Kidney glomerular epithelial cell (primary cell): ENCODE measurements at regions not wholly inside any gene's neighbourhood (a gene's known extent, or its start where the extent isn't known, plus 50 kb on each side); places are given as distances from the start of the nearest gene placed in this dataset.
A peak's percentile ranks its signal among the peaks of the same experiment; 100 is the strongest.

Source experiments
- DNase-seq: peaks from one replicate; lab custom pipeline; 2025; lab: John Stamatoyannopoulos, UW

DNA sequence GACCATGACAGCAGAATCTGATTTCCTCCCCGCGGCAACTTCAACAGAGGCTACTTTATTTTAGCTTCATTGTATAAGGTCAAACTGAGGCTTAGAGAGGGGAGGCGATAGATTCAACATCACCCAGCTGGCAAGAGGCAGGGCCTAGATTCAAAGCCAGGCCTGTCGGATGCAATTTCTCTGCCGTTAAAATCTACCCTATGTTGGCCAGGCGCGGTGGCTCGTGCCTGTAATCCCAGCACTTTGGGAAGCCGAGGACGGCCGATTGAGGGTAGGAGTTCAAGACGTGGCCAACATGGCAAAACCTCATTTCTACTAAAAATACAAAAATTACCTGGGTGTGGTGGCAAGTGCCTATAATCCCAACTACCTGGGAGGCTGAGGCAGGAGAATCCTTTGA lies 182.2 kb downstream of the BCOR start:
- no peak for DNase-seq

DNA sequence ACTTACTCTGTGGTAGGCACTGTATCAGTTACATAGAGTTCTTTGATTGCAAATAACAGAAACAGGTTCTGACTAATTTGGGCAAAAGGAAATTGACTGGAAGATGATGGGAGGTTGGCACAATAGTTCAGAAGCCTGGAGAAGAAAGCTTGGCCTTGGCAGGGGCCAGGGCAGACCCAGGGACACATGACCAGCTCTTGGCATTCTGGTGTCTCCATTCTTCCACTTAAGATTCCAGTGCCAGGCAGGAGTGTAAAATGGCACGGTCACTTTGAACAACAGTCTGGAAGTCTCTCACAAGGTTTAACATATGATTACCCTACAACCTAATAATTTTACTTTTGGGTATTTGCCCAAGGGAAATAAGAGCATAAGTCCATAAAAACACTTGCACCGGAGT lies 175.9 kb downstream of the BCOR start:
- no peak for DNase-seq

DNA sequence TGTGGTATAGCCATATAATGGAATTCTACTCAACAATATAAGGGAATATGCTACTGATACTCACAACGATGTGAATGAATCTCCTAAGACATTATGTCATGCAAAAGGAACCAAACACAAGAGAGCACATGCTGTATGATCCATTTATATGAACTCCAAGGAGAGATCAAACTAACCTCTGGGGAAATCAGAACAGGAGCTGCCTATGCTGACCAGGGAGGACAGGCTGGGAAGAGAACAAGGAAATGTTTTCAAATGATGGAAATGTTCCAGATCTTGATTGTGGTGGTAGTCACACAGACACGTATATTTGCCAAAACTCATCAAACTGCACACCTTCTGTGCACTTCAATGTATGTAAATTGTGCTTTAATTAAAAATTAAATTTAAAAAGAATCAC lies 175.3 kb downstream of the BCOR start:
- DNase-seq: no peak

DNA sequence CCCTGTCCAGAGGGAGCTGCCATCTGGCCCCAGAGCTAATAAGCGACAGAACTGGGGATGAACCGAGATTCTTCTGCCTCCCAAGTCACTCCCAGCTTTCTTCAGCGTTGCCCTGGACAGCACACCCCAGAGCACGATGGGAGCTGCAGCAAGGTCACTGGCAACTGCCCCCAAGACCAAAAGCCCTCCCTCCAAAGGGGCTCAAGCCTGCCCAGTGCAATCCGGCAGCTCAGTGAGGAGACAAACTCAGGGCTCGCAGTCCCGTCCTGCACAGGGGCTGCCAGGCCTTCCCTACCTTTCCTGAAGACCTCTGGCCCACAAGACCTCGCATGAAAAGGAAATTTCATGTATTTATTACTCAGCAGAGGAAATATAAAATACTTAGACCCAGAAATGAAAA lies 174.8 kb downstream of the BCOR start:
- no peak for DNase-seq

DNA sequence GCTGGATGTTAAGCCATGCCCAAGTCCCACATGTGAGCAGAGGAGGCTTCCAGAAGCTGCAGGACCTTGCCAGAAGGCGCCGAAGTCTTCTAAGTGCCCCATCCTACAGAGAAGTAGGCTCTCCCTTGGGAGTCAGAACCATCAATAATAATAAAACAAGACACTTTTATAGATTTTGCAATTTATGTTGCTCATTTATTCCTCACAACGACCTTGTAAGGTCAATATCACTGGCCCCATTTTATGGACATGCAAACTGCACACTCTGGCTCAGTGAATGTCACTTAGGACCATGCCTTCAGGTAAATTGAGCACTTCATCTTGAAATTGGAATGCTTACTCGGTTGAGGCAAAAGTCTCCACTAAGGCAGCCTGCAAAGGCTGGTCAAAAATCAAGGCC lies 170.4 kb downstream of the BCOR start:
- DNase-seq: no peak

DNA sequence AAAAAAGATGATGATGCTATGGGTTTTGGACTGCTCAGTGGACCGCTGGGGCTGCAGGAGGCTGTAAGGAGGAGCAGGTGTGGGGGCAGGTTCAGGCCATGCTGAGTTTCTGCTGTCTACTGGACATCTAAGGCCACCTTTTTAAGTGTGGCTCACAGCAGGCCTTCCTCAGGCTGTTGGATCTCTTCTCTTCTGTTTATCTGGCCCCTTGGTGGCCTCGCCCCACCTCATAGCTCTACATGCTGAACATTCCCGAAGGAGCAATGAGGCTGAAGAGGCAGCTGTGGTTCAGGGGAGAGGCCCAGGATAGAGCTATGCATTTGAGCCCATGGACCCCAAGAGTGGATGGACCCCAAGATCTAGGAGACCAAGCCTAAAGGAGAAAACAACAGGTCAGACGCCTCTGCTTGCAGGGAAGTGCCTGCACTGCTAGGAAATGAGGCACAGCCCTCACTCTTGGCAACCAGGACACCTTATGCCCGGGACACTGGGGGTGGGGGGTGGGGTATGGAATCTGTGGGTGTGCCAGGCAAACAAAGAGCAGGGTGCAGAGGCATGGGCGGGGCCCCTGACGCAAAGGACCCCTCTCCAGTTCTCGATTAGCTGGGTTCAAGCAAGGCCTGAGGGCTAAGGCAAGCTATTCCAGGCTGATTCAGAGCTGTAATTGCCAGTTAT lies 168.9 kb downstream of the BCOR start:
- DNase-seq: no peak

DNA sequence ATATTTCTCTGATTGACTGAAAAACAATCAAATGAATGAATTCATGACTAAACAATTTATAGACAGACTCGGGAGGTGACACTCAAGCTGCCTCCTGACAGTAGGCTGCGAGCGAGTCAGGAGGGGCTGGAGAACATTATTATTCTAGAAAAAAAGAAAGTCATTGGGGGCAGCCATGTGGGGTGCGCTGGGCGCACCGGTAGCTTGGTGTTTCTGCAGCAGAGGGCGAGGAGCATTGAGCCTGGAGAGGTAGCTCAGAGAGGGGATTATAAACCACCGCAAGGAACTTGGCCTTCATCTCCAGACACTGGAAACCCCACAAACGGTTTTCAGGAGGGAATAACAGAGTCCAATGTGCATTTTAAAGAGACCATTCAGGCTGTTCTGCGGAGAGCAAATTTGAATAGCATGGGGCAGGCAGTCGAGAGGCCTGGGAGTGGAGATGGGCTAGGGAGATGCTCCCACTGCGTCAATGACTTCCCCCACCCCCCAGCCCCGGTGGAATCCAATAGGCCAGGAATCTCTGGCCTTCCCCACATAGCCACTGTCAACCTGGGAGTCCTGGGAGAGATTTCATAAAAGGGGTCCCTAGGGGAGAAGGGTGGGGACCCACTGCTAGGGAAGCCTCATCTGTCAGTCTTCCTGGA lies 168.3 kb downstream of the BCOR start:
- DNase-seq: no peak

DNA sequence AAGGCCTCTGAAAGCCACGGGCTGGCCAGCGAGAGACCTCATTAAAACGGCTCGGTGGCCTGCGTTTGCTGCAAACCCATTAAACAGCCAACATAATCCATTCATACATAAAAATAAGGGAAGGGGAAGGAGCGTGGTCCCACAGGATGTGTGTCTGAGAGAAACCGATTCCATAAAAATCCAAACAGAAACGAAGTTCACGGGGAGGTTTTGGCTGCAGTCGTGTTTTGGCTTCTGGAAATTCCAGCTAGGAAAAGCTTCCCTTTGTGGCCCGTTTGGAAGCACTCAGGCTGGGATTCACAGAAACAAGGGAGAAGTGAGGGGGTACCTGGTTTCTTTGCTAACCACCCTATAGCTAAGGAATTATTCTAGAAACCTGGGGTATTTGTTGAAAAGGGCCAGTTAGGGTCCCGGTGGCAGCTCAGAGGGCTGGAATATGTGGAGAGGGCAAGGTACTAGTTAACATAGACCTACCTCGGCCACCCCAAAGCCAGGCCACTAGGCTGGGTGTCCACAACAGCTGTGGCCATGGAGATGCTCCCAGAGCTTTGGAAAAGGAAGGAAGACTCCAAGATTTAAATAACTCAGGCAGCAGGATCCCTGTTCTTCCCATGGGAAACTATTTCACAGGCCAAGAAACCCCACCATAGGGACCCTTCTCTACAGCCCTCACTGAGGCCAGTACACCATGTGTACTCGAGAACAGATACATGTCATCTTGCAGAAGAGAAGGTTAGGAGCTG lies 166.8 kb downstream of the BCOR start:
- DNase-seq: no peak

DNA sequence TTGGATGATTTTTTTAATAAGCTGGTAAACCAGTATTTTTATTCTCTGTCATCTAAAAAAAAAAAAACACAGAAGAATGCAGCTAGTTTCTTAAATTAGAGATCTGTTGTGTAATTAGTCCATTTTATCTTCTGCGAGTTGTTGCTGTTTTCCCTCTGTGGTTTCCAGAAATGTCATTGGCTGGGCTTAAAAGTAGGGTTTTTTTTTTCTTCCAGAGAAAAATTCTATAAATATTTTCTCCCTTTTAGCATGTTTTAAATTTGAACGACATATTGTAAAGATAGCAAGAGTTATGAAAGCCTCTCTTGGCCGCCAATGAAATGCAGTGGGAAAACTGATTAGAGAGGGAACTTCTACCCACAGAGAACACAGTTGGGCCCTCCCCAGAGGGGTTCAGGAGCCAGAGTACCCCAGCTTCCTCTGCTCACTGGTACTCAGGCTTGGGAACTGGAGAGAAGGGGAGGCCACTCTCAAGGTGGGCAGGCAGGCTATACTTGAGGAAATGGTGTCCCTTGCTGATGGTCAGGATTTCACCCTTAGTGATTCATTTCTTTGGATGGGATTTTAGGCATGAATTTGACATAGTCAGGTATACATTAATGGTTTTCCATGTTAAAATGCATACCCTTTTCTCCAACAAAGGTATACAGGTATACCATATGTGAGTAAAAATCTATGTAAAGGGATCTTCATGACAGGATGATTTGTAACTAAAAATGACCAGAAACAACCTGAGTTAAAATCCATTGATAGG lies 166.1 kb downstream of the BCOR start:
- no peak for DNase-seq

DNA sequence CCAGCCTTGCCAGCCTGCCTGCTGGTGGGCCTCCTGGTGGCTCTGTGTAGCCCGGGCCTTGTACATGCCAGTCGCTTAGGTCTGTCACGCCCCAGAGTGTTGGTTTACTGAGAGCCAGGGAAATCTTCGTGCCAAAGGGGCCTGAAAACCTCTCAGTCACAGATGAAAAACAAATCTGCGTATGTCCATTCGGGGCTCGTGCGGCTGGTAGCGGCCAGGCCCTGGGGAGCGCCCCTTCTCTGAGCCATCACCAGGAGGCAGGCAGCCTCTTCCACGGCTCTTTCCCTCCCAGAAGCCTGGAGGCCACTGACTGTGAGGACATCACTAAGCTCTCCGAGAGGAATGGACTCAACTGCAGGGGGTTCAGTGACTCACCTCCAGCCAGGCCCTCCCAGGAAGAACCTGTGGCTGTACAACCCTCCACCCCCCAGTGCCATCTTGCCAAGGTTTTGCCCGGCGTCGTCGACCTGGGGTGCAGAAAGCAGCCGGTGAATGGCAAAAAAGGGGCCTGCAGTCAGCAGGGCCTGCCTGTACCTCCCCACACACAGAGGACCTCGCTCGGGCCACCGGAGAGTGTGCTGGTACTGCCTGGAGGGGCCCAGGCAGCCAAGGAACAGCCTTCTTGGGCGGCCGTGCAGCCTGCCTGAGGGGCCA lies 162.2 kb downstream of the BCOR start:
- no peak for DNase-seq

DNA sequence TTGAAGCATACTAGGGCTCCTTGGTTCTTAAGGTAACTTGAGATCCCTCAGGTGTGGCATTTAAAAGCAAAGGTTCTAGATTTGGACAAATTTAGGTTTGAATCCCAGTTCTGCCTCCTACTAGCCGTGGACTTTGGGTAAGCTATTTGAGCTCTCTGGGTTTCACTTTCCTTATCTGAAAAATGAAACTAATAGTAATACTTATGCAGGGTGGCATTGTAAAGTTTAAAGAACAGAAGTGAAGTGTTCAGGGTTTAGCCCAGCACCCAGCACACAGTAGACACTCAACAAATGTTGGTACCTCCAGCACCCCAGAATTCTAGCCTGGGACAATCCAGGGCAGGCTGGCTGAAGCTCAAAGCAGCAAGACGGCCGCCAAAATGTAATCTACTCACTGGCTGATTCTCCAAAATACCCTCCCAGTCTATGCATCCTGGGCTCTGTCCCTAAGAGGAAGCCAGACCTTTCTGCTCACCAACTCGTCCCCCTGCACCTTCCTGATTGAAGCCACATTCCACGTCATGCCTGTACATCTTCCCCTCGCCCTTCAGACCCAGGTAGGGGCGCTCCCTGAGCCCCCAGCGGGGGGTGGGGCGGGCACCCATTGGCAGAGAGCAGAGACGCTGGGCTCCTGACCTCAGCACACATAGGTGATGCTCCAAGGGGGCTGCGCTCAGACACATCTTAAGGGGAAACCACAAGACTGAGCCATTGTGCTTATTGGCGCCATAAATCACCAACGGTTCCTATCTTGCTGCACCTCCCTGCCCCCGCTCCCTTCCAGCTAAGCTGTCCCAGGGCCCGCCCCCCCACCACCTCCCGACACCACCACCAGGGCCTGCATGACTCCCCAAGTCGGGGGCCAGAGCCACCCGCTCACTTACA lies 160.6 kb downstream of the BCOR start:
- no peak for DNase-seq

DNA sequence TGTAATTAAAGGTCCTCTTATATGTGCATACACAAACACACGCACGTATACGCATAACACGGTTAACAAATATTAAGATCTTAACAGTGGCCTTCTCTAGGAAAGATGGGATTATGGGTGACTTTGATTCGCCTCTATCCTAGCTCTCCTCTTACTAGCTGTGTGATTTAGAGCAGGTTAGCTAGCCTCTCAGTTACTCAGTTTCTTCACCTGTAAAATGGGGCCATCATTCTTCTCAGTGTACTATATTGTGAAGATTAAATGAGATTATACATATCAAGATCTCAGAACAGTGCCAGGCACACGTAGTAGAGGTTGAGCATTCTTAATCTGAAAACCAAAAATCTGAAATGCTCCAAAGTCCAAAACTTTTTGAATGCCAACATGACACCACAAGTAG lies 159.3 kb downstream of the BCOR start:
- no peak for DNase-seq

DNA sequence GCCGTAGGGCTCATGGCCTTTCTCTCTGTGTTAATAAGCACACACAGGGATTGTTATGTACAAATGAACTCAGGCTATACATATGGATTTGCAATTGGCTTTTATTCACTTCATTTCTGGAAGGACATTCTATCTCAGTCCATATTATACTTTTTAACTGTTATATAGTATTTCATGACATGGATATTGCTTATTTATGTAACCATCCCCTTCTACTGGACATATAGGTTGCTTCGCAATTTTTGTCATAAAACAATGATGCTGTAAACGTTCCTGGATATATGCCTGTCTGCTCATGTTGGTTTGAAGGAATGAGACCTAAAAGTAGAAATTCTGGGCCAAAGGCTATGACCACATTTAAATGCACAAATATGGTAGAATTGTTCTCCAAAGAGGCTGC lies 158.1 kb downstream of the BCOR start:
- no peak for DNase-seq

DNA sequence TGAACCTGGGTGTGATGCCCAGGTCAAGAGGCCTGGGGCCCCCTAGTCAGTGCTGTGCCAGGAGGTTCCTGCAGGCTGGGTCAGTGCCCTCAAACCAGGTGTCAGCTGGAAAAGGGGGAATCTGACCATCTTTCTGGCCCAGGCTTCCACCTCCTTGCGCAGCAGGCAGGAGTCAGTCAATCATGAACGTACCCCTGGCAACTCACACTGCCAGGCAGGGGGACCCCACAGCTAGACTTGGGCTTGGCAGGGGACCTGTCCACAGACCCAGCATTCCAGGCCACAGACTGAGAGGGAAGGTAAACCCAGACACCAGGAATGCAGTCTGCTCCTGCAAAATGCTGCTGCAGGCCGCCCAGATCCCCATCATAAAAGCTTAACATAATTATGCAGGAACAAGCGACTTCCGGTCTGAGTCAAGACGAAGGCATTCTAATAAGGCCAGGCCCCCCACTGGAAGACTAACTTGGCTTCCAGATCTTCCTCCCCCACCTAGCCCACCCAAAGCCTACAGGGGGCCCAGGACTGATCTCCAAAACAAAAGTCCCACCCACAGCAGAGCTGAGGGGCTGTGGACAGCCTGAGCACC lies 156.3 kb downstream of the BCOR start:
- DNase-seq: no peak

DNA sequence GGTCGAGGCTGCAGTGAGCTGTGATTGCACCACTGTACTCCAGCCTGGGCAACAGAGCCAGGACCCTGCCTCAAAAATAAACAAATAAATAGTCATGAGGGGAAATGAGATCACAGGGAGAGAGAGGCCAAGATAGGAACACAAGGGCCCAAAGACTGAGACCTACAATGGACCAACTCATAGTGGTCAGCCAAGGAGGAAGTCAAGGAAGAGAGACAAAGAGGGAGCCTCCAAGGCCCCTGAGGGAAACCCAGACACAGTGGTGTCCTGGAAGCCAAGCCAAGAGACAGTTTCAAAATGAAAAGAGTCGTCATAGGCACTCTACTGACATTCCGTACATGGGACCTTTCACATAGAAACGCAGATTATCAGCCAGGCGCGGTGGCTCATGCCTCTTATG lies 153.3 kb downstream of the BCOR start:
- no peak for DNase-seq

DNA sequence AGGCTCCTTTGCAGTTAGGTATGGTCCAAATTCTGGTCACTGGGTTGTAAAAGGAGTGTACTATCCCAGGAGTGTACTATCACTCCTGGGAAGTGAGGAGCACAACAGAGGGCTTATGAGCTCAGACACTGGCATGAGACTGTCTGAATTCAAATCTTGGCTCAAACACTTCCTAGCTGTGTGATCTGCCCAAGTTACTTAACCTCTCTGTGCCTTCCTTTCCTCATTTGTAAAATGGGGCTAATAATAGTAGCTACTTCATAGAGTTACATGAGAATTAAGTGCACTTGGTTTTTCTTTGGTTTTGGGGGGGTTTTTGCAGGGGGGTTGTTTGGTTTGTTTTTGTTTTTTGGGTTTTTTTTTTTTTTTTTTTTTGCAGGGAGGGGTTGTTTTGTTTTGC lies 152.0 kb downstream of the BCOR start:
- no peak for DNase-seq

DNA sequence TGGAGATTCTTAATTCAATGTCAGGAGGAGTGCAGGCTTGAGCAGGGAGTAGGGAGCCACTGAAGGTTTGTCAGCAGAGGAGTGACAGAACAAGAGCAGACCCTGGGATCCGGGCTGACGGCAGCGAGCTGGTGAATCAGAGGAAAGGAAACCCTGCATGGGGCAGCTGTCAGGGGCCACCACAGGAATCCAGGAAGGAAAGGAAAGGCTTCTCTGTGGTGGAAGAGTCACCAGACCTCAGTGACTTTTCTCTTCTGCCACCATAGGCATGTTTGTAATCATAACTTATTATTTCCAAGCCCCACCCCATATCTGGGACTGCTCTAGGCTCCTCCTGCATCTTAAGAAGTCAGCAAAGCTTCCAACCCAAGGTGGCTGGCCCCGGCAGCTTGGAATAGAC lies 150.9 kb downstream of the BCOR start:
- DNase-seq: peak; percentile 14

DNA sequence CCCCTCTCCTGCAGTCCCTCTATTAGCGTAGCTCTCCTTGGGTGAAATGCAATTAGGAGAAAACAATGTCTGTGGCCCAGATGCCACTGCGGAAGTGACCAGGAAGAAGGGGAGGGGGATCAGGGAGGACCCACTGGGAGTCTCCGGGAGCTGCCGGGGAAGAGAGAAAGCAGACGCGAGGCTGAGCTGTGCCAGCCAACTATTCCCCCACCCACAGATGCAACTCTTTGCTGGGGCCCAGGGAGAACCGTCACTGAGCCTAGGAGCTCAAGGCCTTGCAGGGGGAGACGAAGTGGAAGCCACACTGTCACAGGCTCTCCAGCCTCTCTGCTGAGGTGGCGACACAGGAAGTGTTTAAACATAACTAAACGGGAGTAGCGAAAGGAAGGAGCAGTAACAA lies 149.2 kb downstream of the BCOR start:
- no peak for DNase-seq

DNA sequence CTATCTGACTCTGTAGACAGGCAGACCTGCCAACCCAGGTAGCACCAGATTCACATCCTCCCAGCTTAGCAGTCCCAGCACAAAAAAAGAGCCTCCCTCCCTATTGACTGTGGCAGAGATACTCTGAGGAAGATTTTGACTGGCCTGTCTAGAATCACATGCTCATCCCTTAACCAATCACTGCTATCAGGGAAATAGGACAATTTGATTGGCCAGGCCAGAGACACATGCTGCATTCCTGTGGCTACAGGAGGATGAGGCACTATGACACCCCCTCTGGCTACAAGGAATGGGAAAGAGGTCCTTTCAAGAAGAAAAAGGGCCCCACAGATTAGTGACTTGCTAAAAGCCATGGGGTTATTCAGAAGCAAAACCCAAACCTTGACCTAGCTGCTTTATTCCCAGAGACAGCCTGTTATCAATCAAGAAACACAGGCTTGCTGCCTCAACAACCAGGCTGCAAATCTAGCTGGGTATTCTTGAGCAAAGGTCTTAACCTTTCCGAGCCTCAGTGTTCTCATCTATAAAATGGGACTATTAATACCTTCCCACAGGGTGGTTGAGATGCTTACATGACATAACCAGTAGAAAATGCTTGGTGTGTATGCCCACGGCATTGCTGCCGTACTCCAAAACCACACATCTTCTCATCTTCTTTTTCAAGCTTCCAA lies 147.6 kb downstream of the BCOR start:
- DNase-seq: peak; percentile 2

DNA sequence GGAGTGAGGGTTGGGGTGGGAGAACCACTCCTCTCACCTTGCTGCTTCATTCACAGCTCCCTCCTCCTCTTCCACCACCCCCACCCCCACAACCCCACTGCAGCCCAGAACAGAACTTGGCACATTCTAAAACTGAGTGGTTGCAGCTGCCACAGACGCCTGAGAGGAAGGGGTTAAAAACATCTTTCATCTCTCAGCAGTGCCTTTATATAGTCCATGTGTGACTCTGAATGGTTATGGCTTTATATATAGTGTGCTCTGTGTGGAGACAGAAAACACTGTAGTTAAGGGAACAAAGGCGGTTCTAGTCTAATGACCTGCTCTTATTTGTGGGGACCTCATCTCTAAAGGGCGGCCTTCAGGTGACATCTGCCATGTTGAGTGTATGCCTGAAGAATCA lies 144.8 kb downstream of the BCOR start:
- no peak for DNase-seq
